ENCODE measurements at regions not wholly inside any gene's neighbourhood (a gene's known extent, or its start where the extent isn't known, plus 50 kb on each side); places are given as distances from the start of the nearest gene placed in this dataset.

- Histone ChIP-seq H3K27me3 (ENCODE audit: control insufficient read depth, insufficient read depth, low read length) (no peaks in the 10 kb centered on the region), H3K4me3 (ENCODE audit: insufficient read depth, low read depth, low read length) (no peak overlapping the region), H3K36me3 (replicated peaks; ENCODE audit: control insufficient read depth, insufficient read depth, low read length) (no peaks in the 10 kb centered on the region)
- no peak for DNase-seq
Observed at GRCh38 chr7:114242992-114243507, 171.6 kb upstream of the FOXP2 start.

GRCh38 chr7:114229246-114229645 lies 185.4 kb upstream of the FOXP2 start:
- Histone ChIP-seq H3K27me3 (ENCODE audit: control insufficient read depth, insufficient read depth, low read length) (no peaks in the 10 kb centered on the region), H3K36me3 (replicated peaks; ENCODE audit: control insufficient read depth, insufficient read depth, low read length) (no peaks in the 10 kb centered on the region), H3K4me3 (ENCODE audit: insufficient read depth, low read depth, low read length) (no peak overlapping the region)
- DNase-seq = no peak

- H3K36me3 ChIP-seq (replicated peaks; ENCODE audit: control insufficient read depth, insufficient read depth, low read length) = no peaks in the 10 kb centered on the region
- no peak for DNase-seq
- H3K4me3 ChIP-seq (ENCODE audit: insufficient read depth, low read depth, low read length) = no peak overlapping the region
- no peaks in the 10 kb centered on the region for H3K27me3 ChIP-seq (ENCODE audit: control insufficient read depth, insufficient read depth, low read length)
Observed at GRCh38 chr7:114225784-114226183, 188.8 kb upstream of the FOXP2 start.

GRCh38 chr7:114218283-114218682 lies 196.3 kb upstream of the FOXP2 start:
- Histone ChIP-seq H3K27me3 (ENCODE audit: control insufficient read depth, insufficient read depth, low read length) (no peaks in the 10 kb centered on the region), H3K4me3 (ENCODE audit: insufficient read depth, low read depth, low read length) (no peak overlapping the region), H3K36me3 (replicated peaks; ENCODE audit: control insufficient read depth, insufficient read depth, low read length) (no peaks in the 10 kb centered on the region)
- no peak for DNase-seq

- Histone ChIP-seq H3K36me3 (replicated peaks; ENCODE audit: control insufficient read depth, insufficient read depth, low read length) (no peaks in the 10 kb centered on the region), H3K27me3 (ENCODE audit: control insufficient read depth, insufficient read depth, low read length) (no peaks in the 10 kb centered on the region), H3K4me3 (ENCODE audit: insufficient read depth, low read depth, low read length) (no peak overlapping the region)
- peak; percentile 2 for DNase-seq
Observed at GRCh38 chr7:114217026-114217806, 197.4 kb upstream of the FOXP2 start.

- Histone ChIP-seq H3K4me3 (ENCODE audit: insufficient read depth, low read depth, low read length) (no peak overlapping the region), H3K36me3 (replicated peaks; ENCODE audit: control insufficient read depth, insufficient read depth, low read length) (no peaks in the 10 kb centered on the region), H3K27me3 (ENCODE audit: control insufficient read depth, insufficient read depth, low read length) (no peaks in the 10 kb centered on the region)
- peak; percentile 4 for DNase-seq
Observed at GRCh38 chr7:114214466-114214865, 200.1 kb upstream of the FOXP2 start.

GRCh38 chr7:114212721-114213429 lies 201.7 kb upstream of the FOXP2 start:
- DNase-seq = no peak
- H3K36me3 ChIP-seq (replicated peaks; ENCODE audit: control insufficient read depth, insufficient read depth, low read length) = no peaks in the 10 kb centered on the region

GRCh38 chr7:114209968-114210367 lies 204.6 kb upstream of the FOXP2 start:
- no peaks in the 10 kb centered on the region for H3K36me3 ChIP-seq (replicated peaks; ENCODE audit: control insufficient read depth, insufficient read depth, low read length)
- H3K27me3 ChIP-seq (ENCODE audit: control insufficient read depth, insufficient read depth, low read length) = no peaks in the 10 kb centered on the region
- no peak for DNase-seq
- no peak overlapping the region for H3K4me3 ChIP-seq (ENCODE audit: insufficient read depth, low read depth, low read length)

More at GRCh38 chr7:114212721-114213429, 201.7 kb upstream of the FOXP2 start:
- no peaks in the 10 kb centered on the region for H3K27me3 ChIP-seq (ENCODE audit: control insufficient read depth, insufficient read depth, low read length)
- no peak overlapping the region for H3K4me3 ChIP-seq (ENCODE audit: insufficient read depth, low read depth, low read length)

- no peaks in the 10 kb centered on the region for H3K36me3 ChIP-seq (replicated peaks; ENCODE audit: control insufficient read depth, insufficient read depth, low read length)
- DNase-seq = no peak
- H3K27me3 ChIP-seq (ENCODE audit: control insufficient read depth, insufficient read depth, low read length) = no peaks in the 10 kb centered on the region
- H3K4me3 ChIP-seq (ENCODE audit: insufficient read depth, low read depth, low read length) = no peak overlapping the region
Observed at GRCh38 chr7:114206688-114207087, 207.9 kb upstream of the FOXP2 start.

- H3K36me3 ChIP-seq (replicated peaks; ENCODE audit: control insufficient read depth, insufficient read depth, low read length) = no peaks in the 10 kb centered on the region
- no peaks in the 10 kb centered on the region for H3K27me3 ChIP-seq (ENCODE audit: control insufficient read depth, insufficient read depth, low read length)
- DNase-seq = no peak
- H3K4me3 ChIP-seq (ENCODE audit: insufficient read depth, low read depth, low read length) = no peak overlapping the region
Observed at GRCh38 chr7:114196517-114196916, 218.1 kb upstream of the FOXP2 start.

GRCh38 chr7:114190387-114190786 lies 224.2 kb upstream of the FOXP2 start:
- H3K36me3 ChIP-seq (replicated peaks; ENCODE audit: control insufficient read depth, insufficient read depth, low read length) = no peaks in the 10 kb centered on the region
- H3K27me3 ChIP-seq (ENCODE audit: control insufficient read depth, insufficient read depth, low read length) = no peaks in the 10 kb centered on the region
- no peak for DNase-seq
- no peak overlapping the region for H3K4me3 ChIP-seq (ENCODE audit: insufficient read depth, low read depth, low read length)

GRCh38 chr7:114183311-114184088 lies 231.1 kb upstream of the FOXP2 start:
- DNase-seq = no peak
- H3K4me3 ChIP-seq (ENCODE audit: insufficient read depth, low read depth, low read length) = no peak overlapping the region
- no peaks in the 10 kb centered on the region for H3K27me3 ChIP-seq (ENCODE audit: control insufficient read depth, insufficient read depth, low read length)
- H3K36me3 ChIP-seq (replicated peaks; ENCODE audit: control insufficient read depth, insufficient read depth, low read length) = no peaks in the 10 kb centered on the region

- no peak for DNase-seq
Observed at GRCh38 chr7:114182837-114183236, 231.8 kb upstream of the FOXP2 start.

GRCh38 chr7:114181280-114181679 lies 233.3 kb upstream of the FOXP2 start:
- H3K27me3 ChIP-seq (ENCODE audit: control insufficient read depth, insufficient read depth, low read length) = no peaks in the 10 kb centered on the region
- peak; percentile 7 for DNase-seq
- H3K36me3 ChIP-seq (replicated peaks; ENCODE audit: control insufficient read depth, insufficient read depth, low read length) = no peaks in the 10 kb centered on the region
- H3K4me3 ChIP-seq (ENCODE audit: insufficient read depth, low read depth, low read length) = no peak overlapping the region

More at GRCh38 chr7:114182837-114183236, 231.8 kb upstream of the FOXP2 start:
- Histone ChIP-seq H3K27me3 (ENCODE audit: control insufficient read depth, insufficient read depth, low read length) (no peaks in the 10 kb centered on the region), H3K36me3 (replicated peaks; ENCODE audit: control insufficient read depth, insufficient read depth, low read length) (no peaks in the 10 kb centered on the region), H3K4me3 (ENCODE audit: insufficient read depth, low read depth, low read length) (no peak overlapping the region)
